GM21447 (cell line): ENCODE measurements at regions not wholly inside any gene's neighbourhood (a gene's known extent, or its start where the extent isn't known, plus 50 kb on each side); places are given as distances from the start of the nearest gene placed in this dataset.
"Not testable (repeated sequence)": the region's sequence is repeated elsewhere in the genome, so short reads cannot be mapped to it uniquely, and the experiment has no call there.

Experiments used
- ATAC-seq: cut with Tn5 transposase; IDR thresholded peaks from one replicate; pipeline ENCODE4 v1.9.1; 2021; ENCODE audit not compliant: unreplicated experiment

GRCh38 chr1:88311265-88311664 is 372.8 kb upstream of the PKN2 start:
- no peak for ATAC-seq

GRCh38 chr1:88311907-88312306 is 372.2 kb upstream of the PKN2 start:
- ATAC-seq: no peak

GRCh38 chr1:88317396-88317795 is 366.7 kb upstream of the PKN2 start:
- ATAC-seq: no peak

GRCh38 chr1:88318740-88319139 is 365.3 kb upstream of the PKN2 start:
- ATAC-seq: no peak

GRCh38 chr1:88320291-88320690 is 363.8 kb upstream of the PKN2 start:
- ATAC-seq: no peak

- ATAC-seq: no peak
Observed at GRCh38 chr1:88321706-88322105, 362.4 kb upstream of the PKN2 start.

- no peak for ATAC-seq
Observed at GRCh38 chr1:88324899-88325298, 359.2 kb upstream of the PKN2 start.

- ATAC-seq: no peak
Observed at GRCh38 chr1:88327391-88328267, 356.4 kb upstream of the PKN2 start.

GRCh38 chr1:88330201-88330600 is 353.9 kb upstream of the PKN2 start:
- ATAC-seq: no peak

- ATAC-seq: no peak
Observed at GRCh38 chr1:88333086-88333695, 350.9 kb upstream of the PKN2 start.

GRCh38 chr1:88341447-88341846 is 342.6 kb upstream of the PKN2 start:
- no peak for ATAC-seq

- not testable (repeated sequence) for ATAC-seq
Observed at GRCh38 chr1:88342081-88342480, 342.0 kb upstream of the PKN2 start.

GRCh38 chr1:88350648-88351047 is 333.4 kb upstream of the PKN2 start:
- no peak for ATAC-seq

- no peak for ATAC-seq
Observed at GRCh38 chr1:88351960-88352359, 332.1 kb upstream of the PKN2 start.

- no peak for ATAC-seq
Observed at GRCh38 chr1:88354256-88354655, 329.8 kb upstream of the PKN2 start.

GRCh38 chr1:88357729-88358128 is 326.3 kb upstream of the PKN2 start:
- ATAC-seq: no peak

GRCh38 chr1:88371436-88372023 is 312.5 kb upstream of the PKN2 start:
- ATAC-seq: no peak

GRCh38 chr1:88375977-88376376 is 308.1 kb upstream of the PKN2 start:
- ATAC-seq: no peak

GRCh38 chr1:88376421-88376820 is 307.7 kb upstream of the PKN2 start:
- no peak for ATAC-seq

- ATAC-seq: no peak
Observed at GRCh38 chr1:88378560-88378959, 305.5 kb upstream of the PKN2 start.

- no peak for ATAC-seq
Observed at GRCh38 chr1:88394958-88395357, 289.1 kb upstream of the PKN2 start.

GRCh38 chr1:88398338-88398737 is 285.7 kb upstream of the PKN2 start:
- ATAC-seq: no peak
